ENCODE measurements at regions not wholly inside any gene's neighbourhood (a gene's known extent, or its start where the extent isn't known, plus 50 kb on each side); places are given as distances from the start of the nearest gene placed in this dataset.

- Histone ChIP-seq H3K27ac (replicated peaks) (no peak overlapping the region), H3K27me3 (ENCODE audit: insufficient read depth, poor library complexity, severe bottlenecking) (no peaks in the 10 kb centered on the region), H3K4me3 (replicated peaks; ENCODE audit: insufficient read depth, low read length) (no peak overlapping the region)
- DNase-seq (ENCODE audit: low read depth in 1 of 2, low spot score in 1 of 2): no peak
- TF ChIP-seq REST (IDR thresholded peaks at IDR 0.05; ENCODE audit: insufficient replicate concordance, low read depth): no peak
- TF ChIP-seq GABPA (IDR thresholded peaks at IDR 0.05; ENCODE audit: low read depth): no peak
- TF ChIP-seq SPI1 (IDR thresholded peaks at IDR 0.05; ENCODE audit: borderline replicate concordance, low read depth): no peak
- TF ChIP-seq POLR2AphosphoS5 (IDR thresholded peaks at IDR 0.05; ENCODE audit: low read depth): no peak
- no peak for TF ChIP-seq CTCF (IDR thresholded peaks at IDR 0.05; ENCODE audit: insufficient read depth, low read length)
Observed at GRCh38 chr2:177320596-177320995, 56.1 kb upstream of the NFE2L2 start.

- H3K27ac ChIP-seq (replicated peaks): no peak overlapping the region
Observed at GRCh38 chr2:177322801-177323261, 58.3 kb upstream of the NFE2L2 start.

GRCh38 chr2:177324797-177325196 lies 60.3 kb upstream of the NFE2L2 start:
- DNase-seq (ENCODE audit: low read depth in 1 of 2, low spot score in 1 of 2): peak in 1 of 2 experiments; percentile 32
- no peak overlapping the region for H3K4me3 ChIP-seq (replicated peaks; ENCODE audit: insufficient read depth, low read length)
- H3K27ac ChIP-seq (replicated peaks): no peak overlapping the region
- no peaks in the 10 kb centered on the region for H3K27me3 ChIP-seq (ENCODE audit: insufficient read depth, poor library complexity, severe bottlenecking)
- peak; percentile 49; the same call in 1 of the 2 replicates for TF ChIP-seq SPI1 (IDR thresholded peaks at IDR 0.05; ENCODE audit: borderline replicate concordance, low read depth)
- no peak for TF ChIP-seq POLR2AphosphoS5 (IDR thresholded peaks at IDR 0.05; ENCODE audit: low read depth)

More at GRCh38 chr2:177322801-177323261, 58.3 kb upstream of the NFE2L2 start:
- Histone ChIP-seq H3K27me3 (ENCODE audit: insufficient read depth, poor library complexity, severe bottlenecking) (no peaks in the 10 kb centered on the region), H3K4me3 (replicated peaks; ENCODE audit: insufficient read depth, low read length) (no peak overlapping the region)
- TF ChIP-seq SPI1 (IDR thresholded peaks at IDR 0.05; ENCODE audit: borderline replicate concordance, low read depth) (no peak), CTCF (IDR thresholded peaks at IDR 0.05; ENCODE audit: insufficient read depth, low read length) (no peak), POLR2AphosphoS5 (IDR thresholded peaks at IDR 0.05; ENCODE audit: low read depth) (no peak), GABPA (IDR thresholded peaks at IDR 0.05; ENCODE audit: low read depth) (no peak), REST (IDR thresholded peaks at IDR 0.05; ENCODE audit: insufficient replicate concordance, low read depth) (no peak)
- no peak for DNase-seq (ENCODE audit: low read depth in 1 of 2, low spot score in 1 of 2)

- H3K27me3 ChIP-seq (ENCODE audit: insufficient read depth, poor library complexity, severe bottlenecking): no peaks in the 10 kb centered on the region
- TF ChIP-seq POLR2AphosphoS5 (IDR thresholded peaks at IDR 0.05; ENCODE audit: low read depth): no peak
- no peak for TF ChIP-seq CTCF (IDR thresholded peaks at IDR 0.05; ENCODE audit: insufficient read depth, low read length)
- TF ChIP-seq SPI1 (IDR thresholded peaks at IDR 0.05; ENCODE audit: borderline replicate concordance, low read depth): no peak
- TF ChIP-seq GABPA (IDR thresholded peaks at IDR 0.05; ENCODE audit: low read depth): no peak
- H3K27ac ChIP-seq (replicated peaks): no peak overlapping the region
- DNase-seq (ENCODE audit: low read depth in 1 of 2, low spot score in 1 of 2): no peak
- no peak overlapping the region for H3K4me3 ChIP-seq (replicated peaks; ENCODE audit: insufficient read depth, low read length)
Observed at GRCh38 chr2:177325554-177325953, 61.0 kb upstream of the NFE2L2 start.

All from HL-60 (cell line).